Urothelium cell line (cell line): ENCODE measurements at regions not wholly inside any gene's neighbourhood (a gene's known extent, or its start where the extent isn't known, plus 50 kb on each side); places are given as distances from the start of the nearest gene placed in this dataset.

Source experiments
- DNase-seq: peaks from one replicate; pipeline ENCODE4 v3.0.0; 2011; ENCODE audit warnings: low spot score, mixed read lengths
- FAIRE-seq: peaks from 2 replicates; lab custom pipeline; 2011; peaks lifted over from hg19 to GRCh38; lab: Jason Lieb, UNC

DNA sequence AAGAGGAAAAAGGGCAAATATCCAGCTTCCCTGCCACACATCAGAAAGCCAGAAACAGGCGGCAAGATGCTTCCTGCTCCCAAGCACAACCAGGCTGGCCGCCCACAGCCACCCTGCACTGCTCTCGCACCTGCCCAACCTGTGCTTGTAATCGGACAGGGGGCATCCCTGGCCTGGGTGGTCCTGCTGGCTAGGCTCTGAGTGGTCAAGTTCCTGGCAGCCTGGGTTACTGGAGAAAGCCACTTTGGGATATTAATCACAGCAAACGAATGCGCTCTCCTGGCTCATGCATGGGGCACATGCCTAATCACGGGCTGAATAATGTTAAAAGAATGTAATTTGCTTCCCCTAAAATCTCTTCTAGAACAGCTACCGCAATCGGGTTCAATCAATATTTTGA lies 442.4 kb downstream of the MCTP2 start:
- DNase-seq (no peak), FAIRE-seq (peak; percentile 42)

DNA sequence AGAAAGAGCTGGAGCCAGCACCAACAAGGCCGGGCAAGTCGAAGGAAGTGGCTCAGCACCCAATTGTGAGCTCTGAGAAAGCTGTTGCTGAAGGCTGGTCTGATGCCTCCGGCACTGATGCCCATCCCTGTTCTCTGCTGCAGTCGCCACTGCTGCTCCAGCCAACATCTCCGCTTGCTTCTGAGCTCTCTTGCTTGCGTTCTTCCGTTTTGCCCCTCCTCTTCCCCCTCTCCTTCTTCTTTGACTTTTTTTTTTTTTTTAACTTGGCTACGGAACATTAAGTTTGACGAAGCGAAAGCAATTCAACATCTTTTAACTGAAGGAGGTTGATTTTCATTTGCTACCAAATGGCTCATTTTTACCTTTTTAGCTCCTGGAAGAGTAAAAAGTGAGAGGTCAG lies 442.9 kb downstream of the MCTP2 start:
- FAIRE-seq, result no peak
- DNase-seq, result no peak

DNA sequence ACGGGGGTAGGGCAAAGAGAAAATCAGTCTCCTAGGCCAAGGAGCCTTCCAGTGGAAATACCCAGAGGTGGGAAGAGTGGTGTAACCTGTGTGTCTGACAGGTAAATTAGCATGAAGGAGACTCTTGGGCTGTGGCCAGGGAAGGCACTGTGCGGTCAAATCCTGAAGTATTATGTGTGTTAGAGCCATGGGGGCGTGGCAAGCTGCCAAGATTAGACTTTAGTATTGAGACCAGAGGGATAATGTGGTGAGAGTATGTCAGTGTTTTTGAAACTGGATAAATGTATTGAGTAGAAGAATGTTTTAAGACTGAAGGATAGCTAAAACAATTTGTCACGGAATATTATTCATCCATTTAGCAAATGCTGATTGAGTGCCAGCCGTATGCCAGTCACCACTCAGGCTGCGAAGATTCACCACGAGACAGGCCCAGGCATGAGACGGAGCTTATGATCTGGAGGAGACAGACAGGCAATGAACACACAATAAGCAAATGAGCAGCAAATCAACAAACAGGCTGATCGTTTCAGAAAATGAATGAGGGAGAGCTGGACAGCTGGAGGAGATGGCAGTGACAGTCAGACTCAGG lies 445.9 kb downstream of the MCTP2 start:
- FAIRE-seq, result no peak
- no peak for DNase-seq

DNA sequence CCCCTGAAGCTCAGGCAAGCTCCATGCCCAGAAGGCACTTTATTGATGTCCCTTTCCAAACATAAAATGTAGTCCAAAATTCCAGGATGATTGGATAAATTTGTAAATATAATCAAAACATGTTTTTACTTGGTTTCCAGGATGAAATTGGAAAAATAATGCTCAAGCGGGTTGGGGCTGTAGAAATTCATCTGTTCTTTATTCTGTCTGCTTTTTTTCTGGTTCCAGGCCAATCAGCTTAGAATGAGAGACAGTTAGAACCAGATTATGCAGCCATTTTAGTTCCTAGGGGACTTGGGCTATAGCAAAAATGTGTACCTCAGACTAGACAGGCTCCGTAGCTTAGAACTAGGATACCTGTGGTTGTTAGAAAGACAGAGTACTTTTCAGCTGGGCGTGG lies 450.8 kb downstream of the MCTP2 start:
- no peak for DNase-seq
- no peak for FAIRE-seq

DNA sequence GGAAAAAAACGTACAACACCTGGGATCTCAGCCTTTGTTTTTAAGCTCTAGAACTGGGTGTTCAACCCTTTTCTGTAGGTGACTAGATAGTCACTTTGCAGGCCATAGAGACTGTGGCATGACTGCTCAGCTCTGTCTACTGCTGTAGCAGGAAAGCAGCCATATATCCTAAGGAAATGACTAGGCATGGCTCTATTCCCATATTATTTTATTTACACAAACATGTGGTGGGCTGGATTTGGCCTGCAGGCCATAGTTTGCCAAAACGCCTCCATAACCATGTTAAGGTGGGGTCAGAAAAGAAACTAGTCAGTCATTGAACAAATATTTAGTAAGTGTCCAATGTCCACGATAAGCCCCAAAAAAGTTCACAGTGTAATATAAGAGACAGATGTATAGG lies 452.5 kb downstream of the MCTP2 start:
- no peak for DNase-seq
- FAIRE-seq, result no peak

DNA sequence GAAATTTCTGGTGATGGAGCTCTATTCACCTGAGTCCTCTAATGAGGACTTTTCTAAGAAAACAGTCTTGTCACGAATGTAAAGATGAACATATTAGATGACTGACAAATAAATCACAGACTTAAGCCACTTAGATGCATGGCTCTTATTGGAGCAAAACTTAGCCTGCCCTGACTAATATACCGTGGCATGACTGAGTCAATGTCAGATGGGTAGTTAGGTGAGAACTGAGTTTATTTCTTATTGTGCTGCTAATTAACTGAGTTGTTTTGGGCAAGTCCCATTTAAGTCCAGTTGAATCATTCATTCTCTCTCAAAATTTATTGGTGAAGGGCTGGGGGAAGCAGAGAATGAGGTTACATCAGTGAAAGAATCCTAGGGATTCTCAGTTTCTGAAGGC lies 459.8 kb downstream of the MCTP2 start:
- FAIRE-seq (no peak), DNase-seq (no peak)

DNA sequence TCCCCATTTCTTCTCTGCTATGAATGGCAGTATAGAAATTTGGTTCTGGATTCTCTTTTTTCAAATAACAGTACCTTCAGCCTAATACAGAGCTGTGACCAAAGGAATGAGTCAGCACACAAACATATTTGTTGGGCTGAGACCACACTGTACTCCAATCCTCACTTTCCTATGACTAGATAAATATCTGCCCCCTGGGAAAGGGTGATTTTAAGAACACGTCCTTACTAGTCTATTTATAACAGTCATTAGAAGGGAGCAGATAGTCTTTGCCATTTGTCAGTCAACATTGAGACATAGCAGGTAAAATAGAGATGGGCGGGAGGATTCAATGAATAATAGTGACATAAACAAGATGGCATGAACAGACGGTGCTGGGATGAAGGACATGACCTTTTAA lies 461.3 kb downstream of the MCTP2 start:
- peak; percentile 36 for DNase-seq
- FAIRE-seq, result peak; percentile 48

DNA sequence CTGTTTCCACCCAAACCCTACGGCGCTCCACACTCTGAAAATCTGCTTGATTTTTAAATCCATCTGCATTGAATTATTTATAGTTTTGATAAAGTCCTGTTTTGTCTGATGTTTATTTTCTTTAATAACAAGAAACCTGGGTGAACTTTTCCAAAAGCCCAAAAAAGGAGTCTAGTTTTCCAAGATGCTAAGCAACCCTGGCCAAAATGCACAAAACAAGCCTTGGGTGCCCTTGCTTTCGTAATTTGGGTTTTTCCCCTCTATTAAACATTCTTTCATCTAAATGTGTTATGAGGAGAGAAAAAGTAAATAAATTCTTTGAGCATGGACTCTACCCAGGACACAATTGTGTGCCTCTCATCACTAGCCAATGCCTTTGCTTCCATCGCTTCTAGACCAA lies 468.9 kb downstream of the MCTP2 start:
- FAIRE-seq, result no peak
- no peak for DNase-seq

DNA sequence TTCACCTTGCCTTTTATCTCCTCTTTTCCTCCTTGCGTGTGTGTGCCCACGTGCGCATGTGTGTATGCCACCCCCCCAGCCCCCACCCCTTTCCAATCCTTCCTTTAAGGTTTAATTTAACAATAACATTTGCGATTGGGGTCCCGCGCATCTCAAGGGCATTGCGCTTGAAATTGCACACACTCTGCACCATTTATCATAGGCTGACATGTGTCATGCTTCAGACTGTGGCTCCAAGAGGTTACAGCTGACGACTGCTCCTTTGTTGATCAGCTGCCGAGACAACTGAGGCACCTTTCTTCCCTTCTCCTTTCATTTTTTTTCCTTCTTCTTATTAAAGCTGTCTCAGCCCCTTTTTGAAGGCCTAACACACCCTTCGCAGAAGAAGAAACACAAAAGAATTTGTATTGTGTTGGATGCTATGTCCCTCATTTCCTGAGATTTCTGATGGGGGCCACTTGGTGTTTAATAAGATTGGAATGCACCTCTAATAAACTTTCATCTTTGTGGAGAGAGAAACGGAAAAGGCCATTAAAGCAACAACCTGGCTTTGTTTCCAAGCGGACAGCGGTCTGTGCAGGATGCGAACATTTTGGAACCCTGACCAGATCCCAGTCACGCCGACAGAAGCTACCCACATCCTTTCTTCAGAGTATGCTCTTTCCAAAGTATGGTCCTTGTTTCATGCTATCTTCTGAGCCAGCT lies 470.1 kb downstream of the MCTP2 start:
- DNase-seq, result peak; percentile 53

DNA sequence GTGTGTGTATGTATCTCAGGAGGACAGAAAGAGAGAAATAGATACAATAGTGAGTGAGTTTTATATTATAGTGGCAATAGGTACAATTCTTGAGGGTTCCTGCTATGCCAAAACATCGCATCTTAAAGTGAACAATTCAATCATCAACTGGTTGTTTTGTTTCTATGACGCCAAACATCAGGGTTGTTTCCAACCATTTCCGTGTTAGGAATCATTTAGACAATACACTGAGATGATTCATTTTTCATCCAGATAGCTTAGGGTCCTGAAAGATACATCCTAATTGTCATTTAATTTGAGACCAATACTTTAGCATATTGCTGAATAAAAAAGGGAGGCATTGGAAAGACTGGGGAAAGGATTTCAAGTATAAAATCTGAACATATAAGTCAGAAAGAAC lies 472.2 kb downstream of the MCTP2 start:
- FAIRE-seq, result no peak
- DNase-seq, result no peak

More for the DNA sequence above, 470.1 kb downstream of the MCTP2 start:
- FAIRE-seq, result peak; percentile 65

DNA sequence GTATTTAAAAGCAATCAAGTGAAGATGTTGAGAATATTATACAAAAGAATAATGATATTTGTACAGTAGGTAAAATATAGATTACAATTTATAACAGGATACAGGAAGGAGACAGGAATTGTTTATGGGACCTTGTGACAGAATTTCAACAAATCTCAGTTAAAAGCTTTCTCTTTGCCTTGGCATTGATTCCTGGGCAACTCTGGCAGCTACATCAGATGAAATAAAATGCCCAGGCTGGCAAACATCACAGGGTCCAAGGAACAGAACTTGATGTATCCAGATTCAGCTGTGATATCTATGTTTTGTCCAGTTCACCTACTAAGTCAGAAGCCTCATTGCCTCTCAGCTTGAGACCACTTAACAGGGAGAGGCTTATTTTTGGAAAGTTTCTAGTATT lies 473.1 kb downstream of the MCTP2 start:
- FAIRE-seq (no peak), DNase-seq (no peak)

DNA sequence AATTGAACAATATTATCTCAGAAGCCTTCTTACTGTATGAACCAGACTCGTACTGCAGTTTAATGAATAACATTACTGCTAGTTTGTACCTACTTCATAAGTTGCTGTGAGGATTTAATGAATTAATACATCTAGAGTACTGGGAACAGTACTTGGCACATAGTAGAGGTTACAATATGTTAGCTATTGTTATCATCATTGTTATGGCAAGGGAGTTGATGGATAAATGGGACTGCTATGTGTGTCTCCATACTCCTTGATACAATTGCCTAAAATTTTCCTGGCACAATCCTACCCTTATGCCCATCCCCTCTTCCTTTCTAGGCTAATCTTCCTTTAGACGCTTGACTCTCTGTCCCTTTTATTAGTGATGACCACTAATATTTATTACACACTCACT lies 473.6 kb downstream of the MCTP2 start:
- FAIRE-seq (no peak), DNase-seq (no peak)

DNA sequence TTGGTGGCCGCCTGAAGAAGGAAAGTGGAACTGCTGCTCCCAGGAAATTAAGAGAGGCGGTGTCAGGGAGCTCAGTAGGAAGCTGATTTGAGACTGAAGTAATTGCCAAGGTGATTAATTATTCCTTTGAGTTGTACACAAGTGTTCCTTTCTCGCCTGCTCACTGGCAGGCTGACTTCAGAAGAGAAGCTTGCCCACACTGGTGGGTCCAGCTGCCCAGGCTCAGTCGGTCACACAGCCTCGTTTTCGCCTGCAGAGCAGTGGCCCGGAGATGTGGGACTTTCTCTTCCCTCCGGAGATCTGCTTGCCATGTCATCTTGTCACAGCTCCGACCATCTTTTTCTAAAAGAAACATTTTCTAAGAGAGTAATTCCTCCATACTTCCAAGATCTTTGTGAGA lies 478.0 kb downstream of the MCTP2 start:
- DNase-seq (no peak), FAIRE-seq (no peak)

DNA sequence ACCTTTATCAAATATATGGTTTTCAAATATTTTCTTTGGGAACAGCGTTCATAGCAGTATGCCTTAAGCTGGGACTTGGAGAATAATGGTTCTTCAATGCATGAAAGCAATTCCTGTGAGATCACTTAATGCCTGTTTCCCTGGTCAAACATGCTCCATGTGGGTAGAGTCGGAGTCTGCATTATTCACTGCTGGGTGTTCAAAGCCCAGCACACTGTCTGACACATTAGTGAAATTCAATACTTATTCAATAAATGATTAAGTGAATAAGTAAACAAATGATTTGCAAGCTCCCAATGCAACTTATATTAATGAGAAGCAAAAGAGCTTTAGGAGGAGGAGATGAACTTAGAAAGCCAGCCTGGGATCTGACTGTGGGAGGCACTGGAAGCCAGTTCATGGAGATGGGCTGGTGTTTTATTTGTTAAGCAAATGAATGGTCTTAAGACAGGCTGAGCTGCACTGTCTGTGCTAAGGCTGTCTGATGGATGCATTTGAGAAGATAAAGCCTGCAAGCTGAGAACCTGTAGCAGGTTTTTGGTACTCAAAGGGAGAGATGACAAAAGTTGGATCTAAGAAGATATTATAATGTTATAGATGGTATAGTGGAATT lies 490.8 kb downstream of the MCTP2 start:
- DNase-seq (no peak), FAIRE-seq (no peak)

DNA sequence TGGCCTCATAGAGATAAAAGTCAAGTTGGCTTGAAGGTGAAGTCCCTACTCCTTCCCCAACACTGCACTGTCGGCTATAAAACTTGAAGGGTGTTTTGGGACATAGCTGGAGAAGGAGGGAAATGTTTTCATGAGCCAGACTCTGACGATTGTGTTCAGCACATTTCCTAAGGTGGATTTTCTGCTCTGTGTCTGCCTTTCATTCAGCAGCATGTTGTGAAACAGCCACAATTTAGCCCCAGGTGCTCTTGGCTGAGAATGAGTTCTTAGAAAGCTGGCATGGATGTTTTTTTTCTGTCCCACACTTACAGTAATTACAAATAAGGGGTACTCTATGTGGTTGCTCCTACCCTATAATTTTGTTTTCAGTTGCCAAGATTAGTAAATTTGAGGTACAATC lies 492.4 kb downstream of the MCTP2 start:
- no peak for FAIRE-seq
- DNase-seq, result no peak

DNA sequence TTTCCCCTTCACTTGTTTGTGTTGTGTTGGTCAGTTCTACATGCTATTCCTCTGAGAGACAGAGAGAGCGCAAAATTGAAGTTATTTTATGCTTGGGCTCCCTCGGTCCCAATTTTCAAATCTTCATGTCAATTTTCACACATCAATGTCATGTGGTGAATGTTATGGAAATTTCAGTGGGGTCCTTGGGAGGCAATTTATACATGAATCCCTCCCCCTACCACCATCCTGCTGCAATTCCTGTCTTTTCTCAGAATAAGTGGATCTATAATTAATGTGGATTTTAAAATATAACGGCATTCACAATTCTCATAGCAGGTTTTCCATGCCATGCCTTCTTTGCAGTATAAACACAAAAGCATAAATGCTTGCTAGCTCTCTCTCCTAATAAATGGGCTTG lies 499.9 kb downstream of the MCTP2 start:
- FAIRE-seq (no peak), DNase-seq (no peak)

DNA sequence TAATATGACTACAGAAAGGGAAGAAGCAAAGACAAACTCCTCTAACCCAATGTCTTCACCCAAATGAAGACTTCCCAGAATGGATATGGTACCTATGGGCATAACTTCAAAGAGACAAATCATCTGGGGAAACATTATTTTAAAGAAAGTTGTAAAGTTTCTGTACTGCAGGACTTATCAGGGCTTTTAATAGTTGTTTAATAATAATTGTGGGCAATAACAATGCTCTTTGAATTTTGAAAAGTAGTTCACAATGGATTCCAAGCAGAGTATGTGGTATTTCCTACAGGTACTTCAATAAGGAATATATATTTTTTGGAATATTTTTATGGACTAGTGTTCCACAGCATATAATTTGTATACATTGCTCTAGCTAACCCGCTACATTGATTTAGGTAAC lies 503.1 kb downstream of the MCTP2 start:
- FAIRE-seq, result no peak

DNA sequence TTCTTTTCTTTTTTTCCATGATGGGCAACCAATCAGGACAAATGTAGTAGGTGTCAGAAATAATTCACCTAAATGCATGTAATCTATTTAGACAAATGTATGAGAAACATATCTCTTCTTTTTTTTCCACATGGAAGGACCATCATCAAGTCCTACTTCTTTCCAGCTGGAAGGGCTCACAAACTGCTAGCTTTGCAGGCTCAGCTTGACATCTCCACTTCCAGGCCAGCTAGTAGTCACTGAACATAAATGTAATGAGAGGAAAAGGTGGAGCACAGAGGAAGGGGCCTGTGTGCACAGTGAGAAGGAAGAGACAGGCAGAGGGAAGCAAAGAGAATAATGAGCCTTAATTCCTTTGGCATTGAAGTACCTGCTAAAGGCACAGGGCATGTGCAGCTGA lies 504.9 kb downstream of the MCTP2 start:
- no peak for FAIRE-seq
- no peak for DNase-seq

More for the DNA sequence above, 503.1 kb downstream of the MCTP2 start:
- DNase-seq, result no peak

DNA sequence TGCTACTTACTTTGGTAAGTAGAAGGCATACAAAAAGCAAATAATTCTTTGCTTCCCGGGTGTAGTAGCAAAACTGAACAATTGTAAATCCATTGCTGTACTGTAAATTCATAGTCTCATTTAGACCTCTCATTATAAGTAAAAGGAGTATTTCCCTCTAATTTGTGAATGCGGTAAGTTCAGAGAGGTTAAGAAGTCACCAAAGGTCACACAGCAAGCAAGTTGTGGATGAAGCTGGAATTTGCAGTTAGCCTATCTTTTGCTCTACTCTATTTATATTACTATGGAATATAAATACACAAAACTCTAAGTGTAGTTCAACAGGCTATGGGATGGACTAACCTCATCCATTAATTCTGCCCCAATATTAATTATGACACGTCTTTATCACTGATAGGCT lies 508.3 kb downstream of the MCTP2 start:
- FAIRE-seq, result no peak
- no peak for DNase-seq

DNA sequence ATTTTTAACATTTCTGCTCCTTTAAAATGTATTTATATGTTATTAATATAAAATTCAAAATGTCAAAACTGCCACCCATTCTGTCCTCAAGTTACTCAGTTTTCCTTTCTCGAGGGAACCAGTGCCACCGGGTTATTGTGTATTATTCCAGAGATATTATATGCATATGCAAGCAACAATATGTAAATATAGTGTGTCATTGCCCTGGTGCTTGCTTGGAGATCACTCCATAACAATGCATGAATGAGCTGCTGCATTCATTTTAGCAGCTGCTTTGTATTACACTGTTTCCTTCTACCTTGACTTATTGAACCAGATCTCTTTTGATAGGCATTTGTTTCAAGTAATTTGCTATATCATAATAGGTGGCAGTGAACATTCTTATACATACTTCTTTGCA lies 509.1 kb downstream of the MCTP2 start:
- no peak for DNase-seq
- no peak for FAIRE-seq

DNA sequence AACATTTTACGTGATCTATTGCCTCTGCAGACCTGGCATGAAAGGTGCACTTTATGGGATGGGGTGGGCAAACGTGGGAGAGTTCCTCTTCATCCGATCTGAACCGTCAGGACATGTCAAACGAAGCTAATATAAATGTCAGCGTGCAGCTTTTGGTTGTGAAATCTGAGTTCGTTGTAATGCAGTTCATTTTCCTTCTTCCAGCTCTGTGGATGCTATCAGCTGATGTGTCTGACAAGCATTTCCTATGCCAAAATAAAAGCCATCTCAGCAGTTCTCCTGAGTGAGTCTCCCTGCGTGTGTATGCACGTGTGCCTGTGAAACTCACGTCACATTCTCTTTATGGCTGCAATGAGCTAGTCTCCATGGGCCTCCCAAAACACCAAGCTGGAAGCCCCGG lies 512.3 kb downstream of the MCTP2 start:
- no peak for FAIRE-seq
- no peak for DNase-seq

DNA sequence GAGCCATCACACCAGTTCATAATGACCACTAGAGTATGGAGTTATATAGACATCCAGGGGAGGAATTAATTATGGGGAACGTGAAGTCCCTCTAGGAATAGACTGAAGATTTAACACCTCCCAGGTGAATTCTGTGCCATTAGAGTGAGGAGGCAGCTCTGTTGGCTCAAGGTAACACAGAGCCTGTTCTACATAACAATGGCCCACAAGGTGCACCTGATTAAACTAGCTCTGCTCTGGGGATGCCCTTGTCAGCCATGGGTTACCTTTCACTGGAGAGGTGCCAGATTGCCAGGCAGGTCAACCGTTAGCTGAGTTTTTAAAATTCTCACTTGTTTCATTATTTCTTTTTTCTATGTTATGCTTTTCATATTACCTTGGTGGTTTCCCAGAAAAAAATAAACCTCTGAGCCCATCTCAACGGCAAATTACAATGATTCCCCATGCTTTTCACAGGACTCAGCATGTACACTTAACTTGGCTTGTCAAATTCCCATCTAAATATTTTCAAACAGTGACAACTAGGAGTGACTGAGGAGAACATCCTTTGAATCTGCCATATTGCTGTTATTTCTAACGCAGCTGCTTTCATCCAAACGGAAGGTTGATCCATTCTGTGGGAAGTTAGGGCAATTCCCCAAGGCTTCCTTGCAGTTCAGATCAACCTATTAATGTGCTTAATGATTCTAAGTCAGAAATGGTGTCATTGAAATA lies 512.9 kb downstream of the MCTP2 start:
- FAIRE-seq (no peak), DNase-seq (no peak)
